K562 (cell line): ENCODE measurements at regions not wholly inside any gene's neighbourhood (a gene's known extent, or its start where the extent isn't known, plus 50 kb on each side); places are given as distances from the start of the nearest gene placed in this dataset.

Experiments used
- CTCF ChIP-seq, 3 experiments: IDR thresholded peaks in 2 of 3; conservative IDR thresholded peaks in 1 of 3; 2 replicates each; pipeline ENCODE4 v1.5.1; 2011 to 2012; ENCODE audit warnings: low read length in 3 of 3, mild to moderate bottlenecking in 3 of 3, control low read depth in 2 of 3, improper control_type of control experiment in 1 of 3, inconsistent platforms in 1 of 3, low read depth in 1 of 3, mixed read lengths in 1 of 3, moderate library complexity in 1 of 3; ENCODE audit not compliant: insufficient read depth in 2 of 3
- ETV1 ChIP-seq: fragments of 450-650 bp; conservative IDR thresholded peaks from 2 replicates; pipeline ENCODE4 v1.6.1; 2016; ENCODE audit warnings: missing genetic modification characterization, control low read depth, low read depth, missing compliant biosample characterization
- NFYB ChIP-seq: IDR thresholded peaks from 2 replicates; pipeline ENCODE4 v1.6.1; 2011; ENCODE audit warnings: mild to moderate bottlenecking, moderate library complexity; ENCODE audit not compliant: insufficient read length; ENCODE audit errors: extremely low read depth
- TAF1 ChIP-seq: IDR thresholded peaks from 2 replicates; pipeline ENCODE4 v1.6.1; 2011; ENCODE audit warnings: mild to moderate bottlenecking, low read length, moderate library complexity; ENCODE audit not compliant: insufficient read depth, control insufficient read depth, severe bottlenecking; ENCODE audit errors: extremely low read depth
- ZNF24 ChIP-seq: fragments of 450-650 bp; IDR thresholded peaks from 2 replicates; pipeline ENCODE4 v1.6.1; 2016
- ZNF77 ChIP-seq: fragments of 250-450 bp; sonication (Bioruptor Pico); IDR thresholded peaks from 2 replicates; pipeline ENCODE4 v1.5.0; 2020

GRCh38 chrX:10841579-10841978, 221.2 kb upstream of the MID1 start:
- TF ChIP-seq ETV1 (tag) (no peak), TAF1 (no peak), CTCF (IDR thresholded peaks at IDR 0.05 in 2 of 3, conservative IDR thresholded peaks at IDR 0.05 in 1 of 3; ENCODE audit: insufficient read depth in 2 of 3, low read depth in 1 of 3, low read length in 3 of 3) (no peak), ZNF24 (no peak), NFYB (no peak), ZNF77 (CRISPR knock-in tag) (no peak)
